HFFc6 (cell line): ENCODE measurements at regions not wholly inside any gene's neighbourhood (a gene's known extent, or its start where the extent isn't known, plus 50 kb on each side); places are given as distances from the start of the nearest gene placed in this dataset.

Experiments used
- DNase-seq: peaks from one replicate; pipeline ENCODE4 v3.0.0-alpha.2; 2018
- H3K27ac Mint-ChIP-seq: 2 replicates; pipeline ENCODE4 v1.8.0; 2020; ENCODE audit warnings: mild to moderate bottlenecking, mixed read lengths
- H3K27me3 Mint-ChIP-seq: 2 replicates; pipeline ENCODE4 v1.8.0; 2021; ENCODE audit warnings: mild to moderate bottlenecking, moderate library complexity, mixed read lengths; ENCODE audit not compliant: insufficient read depth
- H3K36me3 Mint-ChIP-seq: 2 replicates; pipeline ENCODE4 v1.8.0; 2021; ENCODE audit warnings: low read depth, mixed read lengths
- H3K4me1 Mint-ChIP-seq: 2 replicates; pipeline ENCODE4 v1.8.0; 2020; ENCODE audit warnings: low read depth, mixed read lengths
- H3K4me3 Mint-ChIP-seq: 2 replicates; pipeline ENCODE4 v1.8.0; 2020; ENCODE audit warnings: mild to moderate bottlenecking, moderate library complexity, mixed read lengths
- H3K9me3 Mint-ChIP-seq: 2 replicates; pipeline ENCODE4 v1.8.0; 2020; ENCODE audit warnings: mild to moderate bottlenecking, mixed read lengths
- TF ChIP-seq, protein P1 (sequence below): fragments of 200-600 bp; sonication (generic); IDR thresholded peaks from 2 replicates; pipeline ENCODE4 v1.5.0; 2021; ENCODE audit warnings: antibody characterized with exemption, mild to moderate bottlenecking

DNA sequence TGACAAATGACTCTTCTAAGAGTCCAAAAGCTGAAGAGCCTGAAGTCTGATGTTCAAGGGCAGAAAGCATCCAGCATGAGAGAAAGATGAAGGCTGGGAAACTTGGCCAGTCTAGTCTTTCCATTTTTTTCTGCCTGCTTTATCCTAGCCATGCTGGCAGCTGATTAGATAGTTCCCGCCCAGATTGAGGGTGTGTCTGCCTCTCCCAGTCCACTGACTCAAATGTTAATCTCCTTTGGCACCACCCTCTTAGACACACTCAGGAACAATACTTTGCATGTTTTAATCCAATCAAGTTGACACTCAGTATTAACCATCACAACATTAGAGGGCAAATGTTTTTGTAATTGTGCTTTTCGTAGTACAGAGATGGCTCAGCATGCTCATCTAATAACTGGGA is 267.5 kb upstream of the KLHL1 start:
- no peaks in the 10 kb centered on the region for H3K27me3 Mint-ChIP-seq
- TF ChIP-seq, protein P1, sequence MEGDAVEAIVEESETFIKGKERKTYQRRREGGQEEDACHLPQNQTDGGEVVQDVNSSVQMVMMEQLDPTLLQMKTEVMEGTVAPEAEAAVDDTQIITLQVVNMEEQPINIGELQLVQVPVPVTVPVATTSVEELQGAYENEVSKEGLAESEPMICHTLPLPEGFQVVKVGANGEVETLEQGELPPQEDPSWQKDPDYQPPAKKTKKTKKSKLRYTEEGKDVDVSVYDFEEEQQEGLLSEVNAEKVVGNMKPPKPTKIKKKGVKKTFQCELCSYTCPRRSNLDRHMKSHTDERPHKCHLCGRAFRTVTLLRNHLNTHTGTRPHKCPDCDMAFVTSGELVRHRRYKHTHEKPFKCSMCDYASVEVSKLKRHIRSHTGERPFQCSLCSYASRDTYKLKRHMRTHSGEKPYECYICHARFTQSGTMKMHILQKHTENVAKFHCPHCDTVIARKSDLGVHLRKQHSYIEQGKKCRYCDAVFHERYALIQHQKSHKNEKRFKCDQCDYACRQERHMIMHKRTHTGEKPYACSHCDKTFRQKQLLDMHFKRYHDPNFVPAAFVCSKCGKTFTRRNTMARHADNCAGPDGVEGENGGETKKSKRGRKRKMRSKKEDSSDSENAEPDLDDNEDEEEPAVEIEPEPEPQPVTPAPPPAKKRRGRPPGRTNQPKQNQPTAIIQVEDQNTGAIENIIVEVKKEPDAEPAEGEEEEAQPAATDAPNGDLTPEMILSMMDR: no peak
- no peak overlapping the region for H3K27ac Mint-ChIP-seq
- no peak for DNase-seq
- no peaks in the 10 kb centered on the region for H3K36me3 Mint-ChIP-seq
- H3K4me3 Mint-ChIP-seq: no peak overlapping the region
- no peaks in the 10 kb centered on the region for H3K4me1 Mint-ChIP-seq
- H3K9me3 Mint-ChIP-seq: peaks cover 15% of the 10 kb centered on the region

GRCh38 chr13:70370924-70371323 is 262.7 kb upstream of the KLHL1 start:
- TF ChIP-seq, protein P1: no peak
- Mint-ChIP-seq H3K36me3 (no peaks in the 10 kb centered on the region), H3K27ac (no peak overlapping the region), H3K4me1 (no peaks in the 10 kb centered on the region), H3K9me3 (peaks cover 10% of the 10 kb centered on the region), H3K27me3 (no peaks in the 10 kb centered on the region), H3K4me3 (no peak overlapping the region)
- DNase-seq: no peak

DNA sequence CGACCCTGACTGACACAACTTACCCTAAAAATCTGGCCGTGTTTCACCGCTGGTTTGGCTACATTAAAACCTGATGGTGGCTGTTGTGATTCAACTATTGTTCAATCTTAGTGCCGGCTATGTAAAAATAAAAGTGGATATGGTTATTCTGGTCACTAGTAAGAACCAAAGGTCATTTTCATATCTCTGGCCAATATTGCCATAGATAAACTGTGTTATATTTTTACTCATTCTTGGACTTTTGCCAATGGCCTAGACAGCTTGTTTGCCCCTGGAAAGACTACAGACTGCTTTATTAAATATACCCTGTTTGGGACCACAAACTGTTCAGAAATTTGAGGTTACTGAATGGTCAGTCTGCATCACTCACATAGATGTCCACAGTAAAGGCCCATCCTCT is 258.5 kb upstream of the KLHL1 start:
- TF ChIP-seq, protein P1: no peak
- no peaks in the 10 kb centered on the region for H3K36me3 Mint-ChIP-seq
- no peaks in the 10 kb centered on the region for H3K4me1 Mint-ChIP-seq
- H3K9me3 Mint-ChIP-seq: peaks cover 29% of the 10 kb centered on the region
- no peak overlapping the region for H3K4me3 Mint-ChIP-seq
- H3K27ac Mint-ChIP-seq: no peak overlapping the region
- no peaks in the 10 kb centered on the region for H3K27me3 Mint-ChIP-seq
- no peak for DNase-seq

DNA sequence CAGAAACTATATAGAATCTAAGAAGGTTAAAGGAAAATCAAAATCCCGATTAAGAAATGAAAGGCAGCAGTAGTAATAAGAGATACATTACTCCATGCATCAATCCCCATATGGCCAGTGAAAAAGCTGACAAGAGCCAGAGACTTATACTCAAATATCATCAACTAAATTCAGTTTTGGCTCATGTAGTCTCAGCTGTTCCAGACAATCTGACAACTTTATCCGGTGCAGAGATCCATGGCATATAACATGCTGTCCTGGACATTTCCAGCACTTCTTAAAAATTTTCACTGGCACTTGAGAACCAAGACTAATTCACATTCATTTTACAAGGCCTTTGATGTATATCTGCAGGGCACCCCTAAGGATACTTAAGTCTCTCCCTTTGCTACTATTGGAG is 255.7 kb upstream of the KLHL1 start:
- H3K27ac Mint-ChIP-seq: no peak overlapping the region
- H3K36me3 Mint-ChIP-seq: no peaks in the 10 kb centered on the region
- H3K27me3 Mint-ChIP-seq: no peaks in the 10 kb centered on the region
- no peak overlapping the region for H3K4me3 Mint-ChIP-seq
- peaks cover 29% of the 10 kb centered on the region for H3K9me3 Mint-ChIP-seq
- DNase-seq: no peak
- TF ChIP-seq, protein P1: no peak
- H3K4me1 Mint-ChIP-seq: no peaks in the 10 kb centered on the region

DNA sequence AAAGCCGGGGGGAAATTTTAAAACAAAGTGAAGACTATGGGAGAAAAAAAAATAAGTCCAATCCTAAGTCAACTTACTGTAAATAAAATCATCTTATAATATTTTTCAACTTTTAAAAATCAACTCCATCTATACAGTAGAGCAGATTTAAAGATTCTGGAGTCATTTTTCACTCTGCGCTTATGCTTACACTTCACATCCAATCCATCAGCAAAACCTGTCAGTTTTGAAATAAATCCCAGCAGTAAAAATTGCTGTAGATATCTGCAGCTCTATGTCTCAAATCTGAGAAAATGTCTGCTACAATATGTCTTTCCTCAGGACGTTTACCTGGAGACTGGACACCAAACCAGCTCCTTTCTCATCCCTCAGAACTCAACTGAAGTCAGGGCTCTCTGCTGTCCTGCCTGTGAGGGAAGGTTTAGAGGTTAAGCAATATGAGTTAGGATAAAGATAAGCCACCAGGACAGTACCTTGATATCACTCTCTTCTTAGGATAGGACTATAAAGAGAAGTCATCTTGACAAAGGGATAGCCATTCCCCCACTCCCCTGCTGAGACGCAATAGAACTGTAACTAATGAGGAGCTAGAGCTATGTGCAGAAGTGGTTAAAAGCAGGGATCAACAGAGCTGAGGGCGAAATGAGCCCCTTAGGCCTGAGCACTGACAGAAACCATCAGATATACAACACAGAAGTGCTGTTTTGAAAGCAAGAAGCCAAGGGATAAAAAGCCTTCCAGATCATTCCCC is 254.7 kb upstream of the KLHL1 start:
- no peaks in the 10 kb centered on the region for H3K36me3 Mint-ChIP-seq
- H3K27ac Mint-ChIP-seq: no peak overlapping the region
- H3K9me3 Mint-ChIP-seq: peaks cover 29% of the 10 kb centered on the region
- no peak overlapping the region for H3K4me3 Mint-ChIP-seq
- TF ChIP-seq, protein P1: no peak
- H3K27me3 Mint-ChIP-seq: no peaks in the 10 kb centered on the region
- no peaks in the 10 kb centered on the region for H3K4me1 Mint-ChIP-seq
- no peak for DNase-seq
